ENCODE measurements at regions not wholly inside any gene's neighbourhood (a gene's known extent, or its start where the extent isn't known, plus 50 kb on each side); places are given as distances from the start of the nearest gene placed in this dataset.

DNA sequence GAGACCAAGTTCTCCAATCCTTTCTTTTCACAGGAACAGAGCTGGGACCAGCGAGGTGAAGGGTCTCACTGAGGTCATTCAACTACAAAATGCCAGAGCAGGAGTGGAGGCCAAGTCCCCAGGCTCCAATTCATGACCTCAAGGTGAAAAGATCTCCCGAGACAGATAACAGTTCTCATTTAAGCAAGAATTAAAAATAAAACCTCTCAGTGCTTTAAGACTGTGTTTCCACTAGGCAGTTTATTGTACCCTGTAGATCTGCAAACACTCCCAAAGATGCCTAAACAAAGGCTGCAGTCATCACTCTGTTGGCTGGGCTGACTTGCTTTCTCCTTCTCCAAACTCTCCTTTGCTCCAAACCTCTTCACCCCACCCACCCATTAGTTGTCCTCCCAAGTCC, 74.8 kb upstream of the CXCL12 start:
- TF ChIP-seq YY1 (IDR thresholded peaks at IDR 0.05; ENCODE audit: low read depth) (no peak), NFIC (IDR thresholded peaks at IDR 0.05) (no peak), TCF12 (IDR thresholded peaks at IDR 0.05; ENCODE audit: low read depth) (no peak), TAF1 (IDR thresholded peaks at IDR 0.05; ENCODE audit: low read depth) (no peak), RAD21 (IDR thresholded peaks at IDR 0.05; ENCODE audit: low read depth) (no peak), FOXM1 (IDR thresholded peaks at IDR 0.05; ENCODE audit: borderline replicate concordance, low read depth) (no peak), ZBTB7A (IDR thresholded peaks at IDR 0.05; ENCODE audit: low read depth) (no peak), REST (IDR thresholded peaks at IDR 0.05; ENCODE audit: low read depth) (no peak), CEBPB (IDR thresholded peaks at IDR 0.05) (no peak)
- TF ChIP-seq, protein P1, sequence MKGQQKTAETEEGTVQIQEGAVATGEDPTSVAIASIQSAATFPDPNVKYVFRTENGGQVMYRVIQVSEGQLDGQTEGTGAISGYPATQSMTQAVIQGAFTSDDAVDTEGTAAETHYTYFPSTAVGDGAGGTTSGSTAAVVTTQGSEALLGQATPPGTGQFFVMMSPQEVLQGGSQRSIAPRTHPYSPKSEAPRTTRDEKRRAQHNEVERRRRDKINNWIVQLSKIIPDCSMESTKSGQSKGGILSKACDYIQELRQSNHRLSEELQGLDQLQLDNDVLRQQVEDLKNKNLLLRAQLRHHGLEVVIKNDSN (IDR thresholded peaks at IDR 0.05) = no peak
- TF ChIP-seq, protein P2, sequence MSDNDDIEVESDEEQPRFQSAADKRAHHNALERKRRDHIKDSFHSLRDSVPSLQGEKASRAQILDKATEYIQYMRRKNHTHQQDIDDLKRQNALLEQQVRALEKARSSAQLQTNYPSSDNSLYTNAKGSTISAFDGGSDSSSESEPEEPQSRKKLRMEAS (IDR thresholded peaks at IDR 0.05) = no peak

- TF ChIP-seq YY1 (IDR thresholded peaks at IDR 0.05; ENCODE audit: low read depth) = no peak
- TF ChIP-seq CEBPB (IDR thresholded peaks at IDR 0.05) = no peak
- no peak for TF ChIP-seq EGR1 (IDR thresholded peaks at IDR 0.05)
- no peak for TF ChIP-seq REST (IDR thresholded peaks at IDR 0.05; ENCODE audit: low read depth)
- no peak for TF ChIP-seq TCF12 (IDR thresholded peaks at IDR 0.05; ENCODE audit: low read depth)
- TF ChIP-seq FOXM1 (IDR thresholded peaks at IDR 0.05; ENCODE audit: borderline replicate concordance, low read depth) = no peak
- TF ChIP-seq NFIC (IDR thresholded peaks at IDR 0.05) = no peak
- TF ChIP-seq, protein P1 (IDR thresholded peaks at IDR 0.05) = no peak
- TF ChIP-seq, protein P2 (IDR thresholded peaks at IDR 0.05) = no peak
- TF ChIP-seq EP300 (IDR thresholded peaks at IDR 0.05; ENCODE audit: borderline replicate concordance) = no peak
- no peak for TF ChIP-seq TEAD4 (IDR thresholded peaks at IDR 0.05)
Observed at GRCh38 chr10:44460416-44460815, 75.5 kb upstream of the CXCL12 start.

DNA sequence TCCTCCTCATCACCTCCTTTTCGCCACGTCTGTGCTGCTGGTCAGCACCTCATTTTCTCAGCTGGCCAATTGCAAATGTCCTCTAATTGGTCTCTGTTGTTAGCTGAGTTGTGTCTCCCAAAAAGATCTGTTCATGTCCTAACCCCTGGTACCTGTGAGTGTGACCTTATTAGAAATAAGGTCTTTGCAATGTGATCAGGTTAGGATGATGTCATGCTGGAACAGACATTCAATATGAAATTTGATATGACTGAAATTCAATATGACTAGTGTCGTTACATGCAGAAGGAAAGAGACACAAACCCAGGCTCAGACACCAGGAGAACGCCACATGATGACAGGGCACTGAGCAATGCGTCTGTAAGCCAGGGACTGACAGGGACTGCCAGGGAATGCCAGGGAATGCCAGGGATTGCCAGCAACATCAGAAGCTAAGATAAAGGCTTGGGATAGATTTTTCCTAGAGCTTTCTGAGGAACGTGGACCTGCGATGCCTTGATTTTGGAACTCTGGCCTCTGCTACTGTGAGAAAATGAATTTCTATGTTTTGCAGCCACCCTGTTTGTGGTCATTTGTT, 77.5 kb upstream of the CXCL12 start:
- TF ChIP-seq TCF12 (IDR thresholded peaks at IDR 0.05; ENCODE audit: low read depth) (no peak), REST (IDR thresholded peaks at IDR 0.05; ENCODE audit: low read depth) (no peak), EP300 (IDR thresholded peaks at IDR 0.05; ENCODE audit: borderline replicate concordance) (no peak), CREB1 (IDR thresholded peaks at IDR 0.05; ENCODE audit: low read depth) (no peak), TAF1 (IDR thresholded peaks at IDR 0.05; ENCODE audit: low read depth) (no peak), CEBPB (IDR thresholded peaks at IDR 0.05) (no peak), TEAD4 (IDR thresholded peaks at IDR 0.05) (no peak), RAD21 (IDR thresholded peaks at IDR 0.05; ENCODE audit: low read depth) (no peak), NFIC (IDR thresholded peaks at IDR 0.05) (no peak), ZBTB7A (IDR thresholded peaks at IDR 0.05; ENCODE audit: low read depth) (no peak), EGR1 (IDR thresholded peaks at IDR 0.05) (no peak), FOXM1 (IDR thresholded peaks at IDR 0.05; ENCODE audit: borderline replicate concordance, low read depth) (no peak), YY1 (IDR thresholded peaks at IDR 0.05; ENCODE audit: low read depth) (no peak)
- TF ChIP-seq, protein P2 (IDR thresholded peaks at IDR 0.05) = no peak
- TF ChIP-seq, protein P1 (IDR thresholded peaks at IDR 0.05) = no peak
